GM12878 (cell line): ENCODE measurements at regions not wholly inside any gene's neighbourhood (a gene's known extent, or its start where the extent isn't known, plus 50 kb on each side); places are given as distances from the start of the nearest gene placed in this dataset.

Source experiments
- ATAC-seq: fragments of 200-7000 bp; cut with Tn5 transposase; 3 replicates; pipeline ENCODE4 v1.9.1; 2020; ENCODE audit warnings: mild to moderate bottlenecking, moderate library complexity
- BruUV-seq: library from RNA; stranded (reverse); fragments of 400-500 nt; replicated peaks from 2 replicates; lab custom pipeline; 2021; lab: Mats Ljungman, UMichigan
- CTCF ChIA-PET: fragments of 300-600 bp; sonication (Branson Sonifier 250); formaldehyde crosslinking; extraction: SDS; loops from one replicate; lab custom pipeline; 2021; ENCODE audit warnings: inconsistent platforms; lab: Yijun Ruan, JAX
- POLR2A ChIA-PET: fragments of 350-600 bp; formaldehyde crosslinking; extraction: SDS; loops from one replicate; lab custom pipeline; 2021; ENCODE audit warnings: inconsistent platforms; lab: Charles Lee
- RAD21 ChIA-PET: fragments of 300-600 bp; sonication (Branson Sonifier 250); formaldehyde crosslinking; loops from one replicate; lab custom pipeline; 2023; ENCODE audit warnings: antibody characterized with exemption; ENCODE audit not compliant: unreplicated experiment; lab: Charles Lee
- SMC1A ChIA-PET: fragments of 300-600 bp; sonication (Branson Sonifier 250); formaldehyde crosslinking; loops from one replicate; lab custom pipeline; 2023; ENCODE audit not compliant: unreplicated experiment, uncharacterized antibody; lab: Charles Lee
- DNase-seq: peaks from one replicate; pipeline ENCODE4 v3.0.0-alpha.2; 2011; ENCODE audit warnings: low read depth, low spot score
- FAIRE-seq: peaks from 3 replicates; lab custom pipeline; 2011; peaks lifted over from hg19 to GRCh38; lab: Jason Lieb, UNC
- H2AFZ ChIP-seq: 2 replicates; pipeline ENCODE4 v1.6.0; 2011; ENCODE audit warnings: low read depth, low read length, control low read depth; ENCODE audit not compliant: control insufficient read depth
- H3K27ac ChIP-seq: 2 replicates; pipeline ENCODE4 v1.5.1; 2011; ENCODE audit warnings: control low read depth; ENCODE audit not compliant: control insufficient read depth, insufficient read depth
- H3K27me3 ChIP-seq, 2 experiments: replicated peaks in 1 of 2; 2 replicates each; pipeline versions ENCODE4 v1.6.0 to v1.6.1; 2011; ENCODE audit warnings: low read length in 1 of 2; ENCODE audit not compliant: control insufficient read depth in 2 of 2, insufficient read depth in 2 of 2
- H3K36me3 ChIP-seq, 2 experiments: 2 replicates each; pipeline ENCODE4 v1.5.1; 2011; ENCODE audit warnings: low read length in 1 of 2; ENCODE audit not compliant: control insufficient read depth in 2 of 2, insufficient read depth in 2 of 2
- H3K4me1 ChIP-seq: 2 replicates; pipeline ENCODE4 v1.6.1; 2011; ENCODE audit warnings: mild to moderate bottlenecking, low read length, moderate library complexity, mixed read lengths; ENCODE audit not compliant: control insufficient read depth, insufficient read depth
- H3K4me2 ChIP-seq: 2 replicates; pipeline ENCODE4 v1.6.0; 2011; ENCODE audit warnings: control low read depth; ENCODE audit not compliant: control insufficient read depth, insufficient read depth
- H3K4me3 ChIP-seq: fragments of 200-600 bp; sonication (generic); 2 replicates; pipeline ENCODE4 v1.5.1; 2016
- H3K79me2 ChIP-seq: 2 replicates; pipeline ENCODE4 v1.6.0; 2011; ENCODE audit warnings: low read length; ENCODE audit not compliant: control insufficient read depth, insufficient read depth
- H3K9ac ChIP-seq: 2 replicates; pipeline ENCODE4 v1.8.0; 2011; ENCODE audit warnings: low read length, control low read depth, mixed read lengths; ENCODE audit not compliant: control insufficient read depth, insufficient read depth
- H3K9me3 ChIP-seq: replicated peaks from 3 replicates; pipeline ENCODE4 v1.5.1; 2011; ENCODE audit warnings: mild to moderate bottlenecking, low read length; ENCODE audit not compliant: control insufficient read depth, insufficient read depth
- H4K20me1 ChIP-seq: 2 replicates; pipeline ENCODE4 v1.6.0; 2011; ENCODE audit not compliant: control insufficient read depth, insufficient read depth
- ATF2 ChIP-seq: IDR thresholded peaks from 2 replicates; pipeline ENCODE4 v1.6.1; 2012; ENCODE audit warnings: low read length, inconsistent platforms
- CHD4 ChIP-seq: fragments of 200-600 bp; sonication (generic); IDR thresholded peaks from 2 replicates; pipeline ENCODE4 v1.6.1; 2016; ENCODE audit warnings: mild to moderate bottlenecking
- E2F4 ChIP-seq: IDR thresholded peaks from 2 replicates; pipeline ENCODE4 v1.6.1; 2012; ENCODE audit warnings: low read depth, low read length, improper control_type of control experiment
- GABPA ChIP-seq: IDR thresholded peaks from 2 replicates; pipeline ENCODE4 v1.6.1; 2014; ENCODE audit warnings: antibody characterized with exemption, low read depth, mild to moderate bottlenecking, inconsistent platforms
- MLLT1 ChIP-seq: fragments of 450-650 bp; IDR thresholded peaks from 2 replicates; pipeline ENCODE4 v1.6.1; 2016; ENCODE audit warnings: mild to moderate bottlenecking
- MTA2 ChIP-seq: fragments of 450-650 bp; IDR thresholded peaks from 2 replicates; pipeline ENCODE4 v1.6.1; 2016; ENCODE audit warnings: low read depth, mild to moderate bottlenecking, moderate library complexity
- MXI1 ChIP-seq: fragments of 150-350 bp; IDR thresholded peaks from 2 replicates; pipeline ENCODE4 v1.6.1; 2011; ENCODE audit warnings: low read depth, mild to moderate bottlenecking, inconsistent platforms, low read length, improper control_type of control experiment
- NRF1 ChIP-seq: conservative IDR thresholded peaks from 2 replicates; pipeline ENCODE4 v1.6.1; 2011; ENCODE audit warnings: mild to moderate bottlenecking, low read depth, low read length, improper control_type of control experiment
- PAX5 ChIP-seq: IDR thresholded peaks from 2 replicates; pipeline ENCODE4 v1.6.1; 2011; ENCODE audit warnings: low read depth, low read length, borderline replicate concordance
- POLR2AphosphoS5 ChIP-seq: IDR thresholded peaks from 2 replicates; pipeline ENCODE4 v1.6.1; 2011; ENCODE audit warnings: mild to moderate bottlenecking, low read length, inconsistent platforms
- PRDM15 ChIP-seq: fragments of 450-650 bp; formaldehyde crosslinking; IDR thresholded peaks from 2 replicates; pipeline ENCODE4 v1.4.0; 2020; ENCODE audit warnings: mild to moderate bottlenecking, moderate library complexity
- REST ChIP-seq: IDR thresholded peaks from 2 replicates; pipeline ENCODE4 v1.6.1; 2012; ENCODE audit warnings: mild to moderate bottlenecking, low read depth, low read length
- RFX5 ChIP-seq: IDR thresholded peaks from 2 replicates; pipeline ENCODE4 v1.6.1; 2011; ENCODE audit warnings: low read depth, low read length, improper control_type of control experiment
- STAT3 ChIP-seq: IDR thresholded peaks from 2 replicates; pipeline ENCODE4 v1.6.1; 2011; ENCODE audit warnings: low read depth, low read length, improper control_type of control experiment
- ZNF384 ChIP-seq: IDR thresholded peaks from 2 replicates; pipeline ENCODE4 v1.6.1; 2012; ENCODE audit warnings: low read depth, mild to moderate bottlenecking, low read length, improper control_type of control experiment, borderline replicate concordance
- in situ Hi-C: fragments of 300-500 bp; cut with MboI; formaldehyde crosslinking; loops from 9 replicates; pipeline ENCODE4 v1.14.3; 2018; ENCODE audit warnings: mixed read lengths
- intact Hi-C: fragments of 100-400 bp; cut with micrococcal nuclease; formaldehyde crosslinking; loops from one replicate; pipeline ENCODE4 v1.14.2; 2022; ENCODE audit not compliant: unreplicated experiment

GRCh38 chr11:106420686-106421085, 343.2 kb downstream of the AASDHPPT start:
- DNase-seq, result no peak
- Histone ChIP-seq H3K36me3 (no peaks in the 10 kb centered on the region), H3K4me1 (no peaks in the 10 kb centered on the region), H3K27me3 (no peaks in the 10 kb centered on the region), H4K20me1 (no peaks in the 10 kb centered on the region), H3K4me2 (no peak overlapping the region), H3K79me2 (no peaks in the 10 kb centered on the region), H3K4me3 (no peak overlapping the region), H3K27ac (no peak overlapping the region), H3K9ac (no peak overlapping the region), H3K9me3 (no peaks in the 10 kb centered on the region), H2AFZ (no peak overlapping the region)
- ATAC-seq, result no peak
- ChIA-PET SMC1A (no interaction called here), CTCF (no interaction called here), RAD21 (no interaction called here), POLR2A (no interaction called here)
- intact Hi-C loops (no loop called here), in situ Hi-C loops (no loop called here)
- no TSS peak for BruUV-seq
- FAIRE-seq, result no peak
- TF ChIP-seq RFX5 (no peak), CHD4 (no peak), REST (no peak), MTA2 (no peak), NRF1 (no peak), ZNF384 (no peak), POLR2AphosphoS5 (no peak), MXI1 (no peak), PAX5 (no peak), ATF2 (no peak), GABPA (no peak), PRDM15 (no peak), E2F4 (no peak), MLLT1 (no peak), STAT3 (no peak)
